T-helper 1 cell treated with Interleukin-12 subunit alpha and Interleukin-12 subunit beta and Interleukin-4 antibody, amounts not matched to agents 30 ng/mL and 1 ng/mL, for 36 hours (primary cell): ENCODE measurements at regions not wholly inside any gene's neighbourhood (a gene's known extent, or its start where the extent isn't known, plus 50 kb on each side); places are given as distances from the start of the nearest gene placed in this dataset.

Source experiments
- intact Hi-C: fragments of 100-400 bp; cut with micrococcal nuclease; formaldehyde crosslinking; loops from one replicate; pipeline ENCODE4 v1.15.1; 2024

DNA sequence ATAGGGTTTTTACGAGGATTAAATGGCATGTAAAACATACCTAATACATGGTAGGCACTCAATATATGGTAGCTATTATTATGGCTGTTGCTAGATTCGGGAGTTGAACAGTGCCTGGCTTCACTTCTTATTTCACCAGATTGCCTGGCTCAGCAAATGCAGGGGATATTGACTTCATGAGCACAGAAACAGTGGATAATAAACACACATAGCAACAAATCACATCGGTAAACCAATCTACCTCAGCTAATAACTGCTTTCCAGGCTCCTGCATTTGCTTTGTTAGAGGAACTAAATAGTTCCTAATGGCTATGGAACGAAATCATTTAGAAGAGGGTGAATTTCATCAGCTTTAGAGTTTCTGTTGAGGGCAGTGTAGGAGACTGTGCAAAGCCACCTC, 105.2 kb upstream of the TMCC3 start:
- intact Hi-C loops: no loop called here

DNA sequence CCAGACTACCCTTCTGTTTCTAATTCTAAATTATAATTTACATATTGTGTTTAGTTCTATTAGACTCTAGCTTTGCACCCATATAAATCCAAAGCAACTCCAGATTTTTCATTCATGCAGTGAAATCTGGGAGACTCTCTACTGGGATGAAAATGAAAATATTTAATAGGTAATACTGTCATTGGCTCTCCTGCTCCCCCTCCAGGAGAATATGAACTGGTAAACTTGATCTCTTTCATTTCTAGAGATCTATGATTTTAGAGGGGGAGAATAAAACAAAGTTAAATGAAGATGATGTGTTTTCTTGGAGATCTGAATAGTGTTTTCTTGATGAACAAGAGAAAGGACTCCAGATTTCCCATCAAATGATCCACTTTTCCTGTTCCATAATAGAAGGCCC, 104.3 kb upstream of the TMCC3 start:
- intact Hi-C loops: no loop called here

DNA sequence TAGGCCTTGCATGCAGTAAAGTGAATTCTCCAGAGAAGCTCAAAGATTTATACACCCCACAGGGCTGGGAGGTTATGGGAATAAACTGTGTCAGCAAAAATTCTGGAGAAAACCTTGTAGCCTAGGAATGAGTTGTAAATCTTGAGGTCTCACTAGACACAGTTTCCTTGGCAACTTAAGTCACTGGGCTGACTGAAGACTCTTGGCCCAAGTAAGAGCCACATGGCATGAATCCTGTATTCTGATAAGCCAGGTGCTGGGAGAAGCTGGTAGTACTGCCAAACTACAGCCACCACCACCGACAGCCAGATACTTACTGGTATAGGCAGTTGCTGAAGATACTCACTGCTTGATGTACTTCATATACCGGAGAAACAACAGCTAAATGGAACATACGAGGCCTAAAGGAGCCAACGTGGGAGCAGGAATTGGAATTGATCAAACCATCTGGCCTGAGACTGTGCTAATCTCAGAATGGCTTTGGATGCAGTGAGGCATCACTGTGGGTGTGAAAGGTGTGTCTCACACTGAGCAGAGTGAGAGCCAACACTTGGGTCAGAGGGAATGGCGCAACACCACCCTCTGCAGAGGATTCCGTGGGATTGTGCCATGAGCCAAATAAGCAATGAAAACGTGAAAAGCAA, 102.8 kb upstream of the TMCC3 start:
- intact Hi-C loops: no loop called here

DNA sequence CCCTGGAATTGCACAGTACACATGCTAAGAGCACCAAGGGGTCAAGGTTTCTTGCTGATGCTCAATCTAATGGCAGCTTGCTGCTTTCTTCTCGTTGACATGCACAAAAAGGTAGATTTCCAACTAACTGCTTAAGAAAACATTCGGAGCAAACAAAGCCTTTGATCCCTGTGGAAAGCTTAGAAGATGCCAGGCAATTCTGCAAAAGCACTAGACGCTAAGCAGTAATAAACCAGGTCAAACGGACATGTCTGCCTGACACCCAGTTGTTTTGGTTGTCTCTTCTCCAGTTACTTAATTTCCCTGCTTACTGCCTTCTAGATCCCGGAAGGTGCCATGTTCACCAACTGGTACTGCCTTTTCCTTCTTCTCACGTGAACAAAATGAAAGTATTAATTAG, 100.5 kb upstream of the TMCC3 start:
- intact Hi-C loops: no loop called here

DNA sequence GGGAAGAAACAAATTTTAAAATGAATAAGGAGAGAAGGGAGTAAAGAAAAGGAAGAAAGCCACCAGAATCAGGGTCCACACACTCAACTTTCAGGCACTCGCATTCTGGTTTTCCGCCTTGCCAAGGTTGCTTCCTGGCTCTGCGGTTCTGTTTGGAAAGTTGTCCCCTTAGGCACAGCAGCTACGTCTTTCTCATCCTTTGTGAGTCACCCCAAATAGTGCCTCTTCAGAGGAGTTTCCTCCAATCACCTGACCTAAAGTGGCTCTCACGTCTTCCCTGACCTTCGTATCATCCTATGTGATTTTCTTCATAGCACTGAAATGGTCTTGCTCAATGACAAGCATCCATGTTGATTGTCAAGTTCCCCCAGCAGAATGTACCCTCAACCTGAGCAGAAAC, 99.5 kb upstream of the TMCC3 start:
- intact Hi-C loops: no loop called here

DNA sequence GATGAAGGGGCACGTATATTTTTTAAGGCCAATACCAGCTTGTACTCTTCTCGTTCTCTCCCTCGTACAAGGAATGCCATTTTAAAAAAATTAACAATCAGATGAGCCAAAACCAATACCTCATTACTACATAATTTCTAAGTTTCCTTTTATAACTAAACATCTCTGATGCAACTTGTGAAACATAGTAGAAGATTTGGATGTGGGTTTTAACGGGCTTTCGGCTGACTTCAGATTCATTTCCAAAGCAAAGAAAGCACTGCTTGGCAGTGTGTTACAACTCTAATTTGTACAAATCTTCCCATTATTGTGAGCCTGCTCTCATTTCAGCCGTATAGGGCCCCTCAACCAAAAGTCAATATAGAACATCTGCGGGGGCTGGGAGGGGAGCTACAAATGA, 99.1 kb upstream of the TMCC3 start:
- intact Hi-C loops: no loop called here

DNA sequence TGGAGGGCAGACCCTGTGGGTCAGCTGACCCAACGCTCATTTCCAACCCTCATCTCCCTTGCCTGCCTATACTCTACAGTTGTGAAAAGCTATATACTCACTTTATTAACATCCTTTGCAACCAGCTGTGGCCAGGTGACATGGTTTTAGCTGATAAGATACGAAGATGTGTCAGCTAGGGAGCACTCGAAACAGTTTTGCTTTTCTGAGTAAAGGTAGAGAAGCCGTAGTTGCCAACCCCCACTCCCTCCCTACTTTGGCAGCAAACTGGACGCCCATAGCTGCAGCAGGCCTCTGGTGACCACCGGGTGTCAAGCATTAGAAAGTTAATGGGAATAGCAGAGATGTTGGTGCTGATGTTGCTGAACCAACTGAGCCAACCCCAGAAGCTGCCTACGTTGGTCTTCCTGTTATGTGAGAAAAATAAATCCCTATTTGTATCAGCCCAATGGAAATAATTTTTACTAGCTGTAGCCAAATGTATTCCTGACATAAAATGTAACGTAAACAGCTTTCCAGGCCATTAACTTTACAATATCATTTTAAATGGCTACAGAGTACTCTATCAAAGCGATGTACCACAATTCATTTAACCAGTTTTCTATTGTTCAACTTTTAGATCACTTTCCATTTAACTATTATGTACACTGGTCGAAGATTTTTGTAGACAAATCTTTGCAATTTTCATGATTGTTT, 98.5 kb upstream of the TMCC3 start:
- intact Hi-C loops: no loop called here

DNA sequence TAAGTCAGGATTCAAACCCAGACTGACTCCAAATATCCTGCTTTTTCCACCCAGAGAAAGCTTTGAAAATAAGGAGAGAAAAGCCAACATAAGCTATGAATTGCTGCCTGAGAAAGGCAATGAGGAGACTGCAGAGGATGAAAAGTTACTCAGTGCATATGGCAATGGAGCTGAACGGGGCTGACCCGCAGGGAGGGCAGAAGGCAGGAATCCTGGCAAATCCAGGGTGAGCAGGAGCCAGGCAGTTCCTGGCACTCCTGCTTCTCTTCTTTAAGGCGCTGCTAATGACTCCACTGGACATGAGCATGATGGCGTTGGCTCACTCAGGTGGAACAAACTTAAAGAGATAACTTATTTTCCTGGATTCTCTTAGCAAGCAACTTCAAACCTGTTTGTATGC, 95.2 kb upstream of the TMCC3 start:
- intact Hi-C loops: no loop called here

DNA sequence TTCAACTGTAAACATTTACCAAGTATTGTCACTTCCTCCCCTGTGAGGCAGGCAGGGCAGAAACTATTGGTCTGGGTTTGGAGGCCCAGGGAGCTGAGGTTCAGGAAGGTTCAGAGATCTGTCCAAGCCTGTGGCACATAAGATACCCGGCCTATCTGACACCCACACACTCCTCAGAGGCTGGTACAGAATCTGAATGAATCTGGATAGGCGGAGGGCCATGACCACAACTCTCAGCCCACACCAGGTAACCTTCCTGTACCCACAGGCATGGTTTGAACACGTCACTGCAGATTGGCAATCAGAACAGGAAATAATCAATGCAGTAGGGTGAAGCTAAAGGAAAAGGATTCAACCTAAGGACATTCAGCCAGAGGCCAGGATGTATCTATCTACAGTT, 92.8 kb upstream of the TMCC3 start:
- intact Hi-C loops: no loop called here

DNA sequence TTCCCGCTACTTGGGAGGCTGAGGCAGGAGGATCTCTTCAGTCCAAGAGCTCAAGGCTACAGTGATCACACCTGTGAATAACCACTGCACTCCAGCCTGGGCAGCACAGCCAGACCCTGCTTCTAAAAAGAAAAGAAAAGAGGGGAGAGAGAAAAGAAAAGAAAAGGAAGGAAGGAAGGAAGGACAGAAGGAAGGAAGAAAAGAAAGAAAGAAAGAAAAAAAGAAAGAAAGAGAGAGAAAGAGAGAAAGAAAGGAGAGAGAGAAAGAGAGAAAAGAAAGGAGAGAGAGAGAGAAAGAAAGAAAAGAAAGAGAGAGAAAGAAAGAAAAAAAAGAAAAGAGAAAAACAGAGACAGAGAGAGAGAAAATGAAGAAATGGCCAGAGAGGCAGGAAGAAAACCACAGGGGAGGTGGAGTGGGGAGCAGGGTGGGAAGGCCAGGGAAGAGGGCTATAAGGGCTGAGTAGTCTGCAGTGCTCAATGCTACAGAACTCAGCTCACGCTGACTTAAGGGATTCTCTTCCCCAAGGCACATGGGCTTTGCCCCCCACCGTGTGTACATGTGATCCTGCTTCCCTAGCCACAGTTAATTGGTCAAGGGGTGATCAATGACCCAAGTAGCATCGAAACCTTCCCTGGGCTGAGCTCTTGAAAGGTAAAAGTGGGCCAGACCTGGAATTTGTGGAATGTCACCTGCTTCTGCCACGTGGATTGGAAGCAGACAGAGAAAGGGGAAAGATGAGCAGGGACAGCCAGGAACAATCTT, 90.4 kb upstream of the TMCC3 start:
- intact Hi-C loops: no loop called here

DNA sequence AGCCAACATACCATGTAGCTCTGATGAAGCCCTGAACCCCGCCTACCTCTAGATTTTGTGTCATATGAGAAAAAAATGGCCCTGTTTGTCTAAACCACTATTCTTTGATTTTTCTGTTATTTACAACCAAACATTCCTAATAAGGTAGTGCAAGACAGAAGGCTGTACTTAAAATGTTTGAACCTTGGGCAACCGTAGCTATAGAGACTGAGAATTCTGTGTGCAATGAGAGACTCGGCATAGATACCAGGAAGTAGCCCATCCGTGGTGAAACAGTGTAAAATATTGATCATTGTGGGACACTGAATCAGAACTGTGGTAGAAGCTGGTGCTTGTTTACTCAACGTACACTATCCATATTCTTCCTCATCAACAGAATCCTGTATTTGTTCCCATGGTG, 86.5 kb upstream of the TMCC3 start:
- intact Hi-C loops: no loop called here

DNA sequence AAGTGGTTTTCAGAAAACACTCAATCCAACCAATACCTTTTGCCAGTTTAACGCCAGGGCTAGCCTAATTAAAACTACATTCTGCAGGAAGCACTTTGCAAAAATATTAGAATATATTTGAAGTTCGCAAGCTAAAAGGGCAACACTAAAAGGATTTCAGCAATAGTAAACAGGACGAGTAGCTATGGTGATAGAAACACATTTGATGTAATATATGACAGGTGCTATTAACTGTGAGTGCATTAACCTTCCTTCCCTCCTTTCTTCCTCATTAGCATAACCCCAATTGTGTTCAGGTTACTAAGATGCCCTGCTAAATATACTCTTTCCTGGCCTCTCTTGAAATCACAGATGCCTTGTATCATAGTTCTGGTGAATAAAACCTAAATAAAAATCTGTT, 85.6 kb upstream of the TMCC3 start:
- intact Hi-C loops: no loop called here

DNA sequence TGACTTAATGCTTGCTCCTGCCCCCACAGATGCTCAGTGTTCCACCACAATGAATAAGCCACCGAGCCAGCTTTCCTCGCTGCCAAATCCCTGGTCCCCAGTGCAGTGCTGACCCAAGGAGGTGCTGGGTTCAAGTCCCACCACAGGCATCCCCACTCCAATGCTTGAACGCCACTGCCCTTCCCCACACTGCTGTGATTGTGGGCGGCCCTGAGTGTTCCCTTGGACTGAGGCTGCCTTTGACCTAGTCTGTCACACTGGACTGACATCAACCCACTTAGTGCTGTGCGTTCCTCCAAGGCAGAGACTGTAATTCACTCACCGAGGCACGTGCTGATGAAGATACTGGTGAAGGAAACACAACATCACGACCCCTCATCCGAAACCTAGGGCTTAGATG, 83.4 kb upstream of the TMCC3 start:
- intact Hi-C loops: no loop called here

DNA sequence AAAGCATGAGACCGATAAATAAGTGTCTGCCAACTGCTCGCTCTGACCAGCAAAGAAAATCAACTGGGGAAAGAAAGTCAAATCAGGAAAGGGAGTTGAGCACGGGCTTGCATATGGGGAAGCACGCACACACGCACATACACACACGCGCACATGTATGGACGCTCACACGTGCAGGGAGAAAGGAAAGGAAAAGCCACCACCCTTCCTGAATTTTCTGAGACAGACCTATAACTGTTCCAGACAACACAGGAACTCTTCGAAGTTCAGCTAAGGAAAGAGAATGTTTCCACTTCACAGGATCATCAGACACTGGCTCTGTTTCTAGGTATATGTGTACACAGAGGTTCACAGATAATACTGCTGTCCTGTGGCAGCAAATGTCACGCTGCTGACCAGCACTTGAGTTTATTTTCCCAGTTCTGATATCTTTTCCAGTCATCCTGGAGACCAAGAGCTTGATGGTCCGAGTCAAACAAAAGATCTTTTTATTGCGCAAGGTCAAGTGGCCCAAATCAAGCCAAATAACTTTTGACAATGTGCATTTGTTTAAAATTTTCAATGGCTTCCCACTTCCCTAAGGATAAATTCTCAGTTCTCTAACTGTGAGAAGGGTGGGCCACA, 82.1 kb upstream of the TMCC3 start:
- intact Hi-C loops: no loop called here

DNA sequence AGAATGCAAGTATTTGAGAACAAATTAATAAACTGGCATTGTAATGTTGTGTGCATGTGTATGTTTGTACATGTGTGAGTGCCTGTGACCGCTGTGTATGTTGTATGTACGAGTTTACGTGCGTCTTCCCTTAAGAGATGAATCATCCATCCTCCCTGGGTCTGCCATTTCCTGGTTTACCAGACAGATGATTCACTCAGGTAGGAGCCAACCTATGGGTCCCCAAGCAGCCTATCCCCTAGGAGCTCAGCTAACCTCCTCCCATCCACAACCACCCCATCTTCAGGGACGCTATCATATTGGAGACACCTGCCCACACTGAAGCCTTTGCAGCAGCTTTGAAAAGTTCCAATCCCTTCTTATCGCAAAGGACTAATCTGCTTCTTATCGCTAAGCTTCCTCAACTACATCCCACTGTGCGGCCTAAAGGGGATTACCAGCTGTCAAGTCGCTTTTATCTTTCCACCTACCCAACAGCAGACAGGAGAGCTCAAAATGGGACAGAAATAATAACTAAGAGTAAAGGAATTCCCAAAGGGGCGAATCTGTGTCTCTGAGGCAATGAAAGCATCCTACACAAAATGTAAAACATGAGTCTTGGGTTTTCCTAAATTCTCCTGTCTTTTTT, 81.5 kb upstream of the TMCC3 start:
- intact Hi-C loops: no loop called here

DNA sequence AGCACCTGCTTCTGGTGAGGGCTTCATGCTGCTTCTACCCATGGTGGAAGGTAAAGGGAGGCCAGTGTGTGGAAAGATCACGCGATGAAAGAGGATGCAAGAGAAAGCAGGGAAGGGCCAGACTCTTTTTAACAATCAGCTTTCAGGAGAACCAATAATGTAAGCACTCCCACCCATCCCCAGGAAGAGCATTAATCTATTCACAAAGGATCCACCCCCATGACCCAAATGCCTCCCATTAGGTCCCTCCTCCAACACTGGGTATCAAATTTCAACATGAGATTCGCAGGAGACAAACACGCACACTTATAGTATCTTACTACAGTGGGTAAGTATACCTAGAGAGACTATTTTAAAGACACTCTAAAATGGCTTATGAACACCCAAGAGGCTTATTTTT, 80.5 kb upstream of the TMCC3 start:
- intact Hi-C loops: no loop called here

DNA sequence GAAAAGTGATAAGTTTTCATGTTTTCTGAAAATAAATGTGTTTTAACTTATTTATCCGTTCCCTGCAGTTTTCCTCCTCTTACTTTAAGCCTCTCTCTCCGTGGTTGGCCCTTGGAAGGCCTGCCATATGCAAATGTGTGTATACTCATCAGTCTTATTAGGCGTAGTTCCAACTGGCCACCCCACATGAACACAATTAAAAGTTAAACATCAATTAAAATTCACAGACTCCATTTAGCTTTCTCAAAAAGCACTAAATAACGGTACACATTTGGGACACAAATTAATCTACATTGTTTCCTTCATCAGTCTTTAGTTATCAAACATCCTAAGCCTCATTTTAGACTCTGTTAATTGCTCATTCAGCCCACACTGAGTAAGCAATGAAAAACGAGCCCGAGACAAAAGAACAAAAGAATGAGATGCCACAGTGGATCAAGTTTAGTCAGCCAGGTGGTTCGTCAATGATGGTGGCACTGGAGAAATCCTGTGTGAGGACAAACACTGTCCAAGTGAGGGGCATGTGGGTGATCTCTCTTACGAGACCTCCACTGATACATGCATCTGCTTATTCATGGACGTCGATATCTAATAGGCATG, 76.0 kb upstream of the TMCC3 start:
- intact Hi-C loops: no loop called here

DNA sequence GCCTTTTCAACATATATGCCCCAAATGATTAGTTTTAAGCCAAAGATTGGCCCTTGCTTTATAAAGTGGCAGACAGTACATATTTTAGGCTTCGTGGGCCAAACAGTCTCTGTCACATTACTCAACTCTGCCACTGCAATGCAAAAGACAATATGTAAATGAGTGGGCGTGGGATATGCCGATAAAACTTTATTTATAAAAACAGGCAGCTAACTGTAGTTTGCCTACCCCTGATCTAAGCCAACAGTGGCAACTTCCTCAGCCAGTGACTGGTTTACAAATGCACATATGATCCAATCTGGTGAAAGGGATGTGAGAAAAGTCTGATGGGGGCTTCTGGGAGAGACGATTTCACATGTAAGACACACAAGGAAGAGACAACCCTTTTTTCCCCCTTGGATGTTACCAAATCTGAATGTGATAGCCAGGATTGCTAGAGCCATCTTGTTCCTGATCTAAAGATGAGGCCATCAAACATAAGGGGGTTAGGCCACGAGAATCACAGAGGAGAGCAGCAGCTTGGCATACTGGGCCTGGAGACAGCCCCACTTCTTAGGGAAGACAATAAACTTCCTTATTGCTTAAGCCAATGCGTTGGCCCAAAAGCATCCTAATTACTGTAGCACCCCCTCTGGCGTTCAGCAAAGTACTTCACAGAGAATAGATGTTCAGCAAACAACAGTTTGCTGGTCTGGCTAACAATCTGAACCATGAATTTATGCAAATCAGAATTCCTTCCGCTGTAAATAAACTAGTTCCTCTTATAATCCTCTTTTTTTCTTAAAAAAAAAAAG, 75.2 kb upstream of the TMCC3 start:
- intact Hi-C loops: loop anchor here (1.0 kb wide), 1 partner anchor 122 kb away; no protein-coding TSS in a partner anchor

DNA sequence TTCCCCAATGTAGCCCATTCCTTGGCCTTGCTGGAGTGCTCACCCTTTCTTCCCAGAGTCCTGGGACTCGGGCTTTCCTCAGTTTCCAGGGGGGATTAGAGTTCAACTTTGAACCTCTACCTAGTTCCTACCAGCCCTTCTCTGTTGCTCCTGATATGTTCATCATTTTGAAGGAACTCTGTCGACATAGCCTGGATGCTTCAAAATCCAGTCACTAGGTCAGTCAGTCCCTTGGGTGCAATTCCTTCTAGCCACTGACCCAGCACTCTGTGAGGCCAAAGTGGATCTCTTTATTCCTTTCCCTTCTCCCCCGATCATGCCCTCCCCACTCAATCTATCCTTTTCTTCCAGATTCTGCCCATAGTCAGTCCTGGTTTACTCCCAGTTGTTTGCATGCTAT, 72.3 kb upstream of the TMCC3 start:
- intact Hi-C loops: no loop called here

DNA sequence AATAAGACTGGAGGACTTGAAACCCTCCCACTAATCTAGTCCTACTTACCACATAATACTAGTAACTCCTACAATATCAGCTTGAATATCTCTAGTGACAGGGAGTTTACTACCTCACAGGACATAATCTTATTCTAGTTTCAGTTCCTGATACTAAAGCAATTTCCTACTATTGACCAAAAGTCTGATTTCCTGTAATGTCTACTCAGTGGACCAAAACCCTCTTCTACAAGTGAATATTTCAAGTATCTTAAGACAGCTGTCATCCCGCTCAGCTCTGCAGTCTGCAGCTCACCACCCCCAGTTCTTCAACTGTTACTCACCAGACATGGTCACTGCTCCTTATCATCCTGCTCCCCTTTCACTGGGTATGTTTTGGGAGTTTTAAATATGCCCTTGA, 70.8 kb upstream of the TMCC3 start:
- intact Hi-C loops: no loop called here

DNA sequence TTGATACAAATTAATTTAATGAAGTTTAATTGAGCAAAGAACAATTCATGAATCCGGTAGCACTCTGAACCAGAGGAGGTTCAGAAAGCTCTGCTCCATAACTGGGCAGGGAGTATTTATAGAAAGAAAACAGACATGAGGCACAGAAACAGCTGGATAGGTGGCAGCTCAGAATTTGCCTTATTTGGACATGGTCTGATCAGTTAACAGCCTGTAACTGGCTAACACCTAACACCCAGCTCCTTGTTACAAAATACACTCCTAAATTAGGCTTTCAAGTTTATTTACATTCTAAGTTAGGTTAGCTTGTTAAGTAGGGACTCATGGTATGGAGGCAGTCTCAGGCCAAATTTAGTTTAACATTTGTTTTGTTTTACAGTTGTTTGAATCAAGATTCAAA, 67.8 kb upstream of the TMCC3 start:
- intact Hi-C loops: no loop called here
